Stomach (tissue), 8 donors: ENCODE measurements at regions not wholly inside any gene's neighbourhood (a gene's known extent, or its start where the extent isn't known, plus 50 kb on each side); places are given as distances from the start of the nearest gene placed in this dataset.

Experiments used
- DNase-seq, 2 donors: peaks; one replicate each; pipeline versions ENCODE4 v3.0.0 to v3.0.0-alpha.2; 2013 to 2019
- H3K27ac ChIP-seq, 5 donors: fragments of 200-600 bp in 4 of 5; sonication (generic) in 4 of 5; one replicate each; pipeline ENCODE4 v1.5.1; 2013 to 2019; ENCODE audit warnings: mild to moderate bottlenecking in 1 of 5, moderate library complexity in 1 of 5
- H3K27me3 ChIP-seq, 3 donors: fragments of 200-600 bp; sonication (generic); one replicate each; pipeline ENCODE4 v1.5.1; 2017 to 2019; ENCODE audit warnings: mixed run types in 1 of 3
- H3K36me3 ChIP-seq, 4 donors: fragments of 200-600 bp; sonication (generic); 1 replicate in 3 of 4; 2 replicates in 1 of 4; pipeline ENCODE4 v1.5.1; 2016 to 2019
- H3K4me1 ChIP-seq, 4 donors: fragments of 200-600 bp; sonication (generic); one replicate each; pipeline ENCODE4 v1.5.1; 2016 to 2019
- H3K4me3 ChIP-seq, 4 donors: fragments of 200-600 bp; sonication (generic) in 3 of 4; one replicate each; pipeline ENCODE4 v1.5.1; 2016 to 2019; ENCODE audit warnings: mild to moderate bottlenecking in 1 of 4
- H3K9me3 ChIP-seq, 4 donors: fragments of 200-600 bp; sonication (generic); one replicate each; pipeline ENCODE4 v1.5.1; 2016 to 2019
- EP300 ChIP-seq: sonication (generic); formaldehyde crosslinking; IDR thresholded peaks from one replicate; pipeline ENCODE4 v1.6.1; 2017; ENCODE audit warnings: antibody characterized with exemption
- POLR2A ChIP-seq, 4 donors: fragments of 450-650 bp; IDR thresholded peaks; one replicate each; pipeline ENCODE4 v1.6.1; 2016; ENCODE audit warnings: antibody characterized with exemption in 4 of 4, control low read depth in 2 of 4, mild to moderate bottlenecking in 1 of 4, moderate library complexity in 1 of 4
- POLR2AphosphoS5 ChIP-seq, 3 donors: sonication (generic); formaldehyde crosslinking; IDR thresholded peaks; one replicate each; pipeline ENCODE4 v1.6.1; 2016; ENCODE audit warnings: antibody characterized with exemption in 3 of 3
- WGBS, 5 donors: extraction: QIAGEN DNeasy Blood & Tissue Kit in 3 of 5; methylation state at CpG; one replicate each; pipeline versions ENCODE4 v1.1.5 to v1.1.7; 2013 to 2018; 5-methylcytosine and 5-hydroxymethylcytosine counted together
- intact Hi-C: fragments of 100-400 bp; cut with DNase I; formaldehyde crosslinking; loops from one replicate; pipeline ENCODE4 v1.15.1; 2023; ENCODE audit warnings: low total_unique reads
- TF ChIP-seq, protein P1 (sequence below), 7 experiments: fragments of 450-650 bp in 4 of 7; fragments of 200-600 bp in 3 of 7; sonication (generic) in 3 of 7; IDR thresholded peaks; one replicate each; pipeline ENCODE4 v1.5.1; 2016 to 2019; ENCODE audit warnings: antibody characterized with exemption in 7 of 7, control low read depth in 2 of 7, mild to moderate bottlenecking in 1 of 7
- donor health status: healthy with polysubstance abuse.
- donor health status: Bipolar disorder and iron deficiency.
- donor health status: healthy.

DNA sequence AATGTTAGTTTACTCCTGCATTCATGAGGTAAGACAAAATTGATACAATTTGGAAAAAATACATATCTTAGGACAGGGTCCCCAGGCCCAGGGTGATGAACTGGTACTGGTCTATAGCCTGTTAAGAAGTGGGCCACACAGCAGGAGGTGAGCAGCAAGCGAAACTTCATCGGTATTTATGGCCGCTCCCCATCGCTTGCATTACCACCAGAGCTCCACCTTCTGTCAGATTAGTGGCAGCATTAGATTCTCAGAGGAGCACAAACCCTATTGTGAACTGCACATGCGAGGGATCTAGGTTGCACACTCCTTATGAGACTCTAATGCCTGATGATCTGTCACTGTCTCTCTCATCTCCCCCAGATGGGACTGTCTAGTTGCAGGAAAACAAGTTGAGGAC is 880.6 kb downstream of the MCTP2 start:
- no peaks in the 10 kb centered on the region for H3K9me3 ChIP-seq
- no peak for DNase-seq
- H3K27me3 ChIP-seq, result no peaks in the 10 kb centered on the region
- H3K4me3 ChIP-seq, result no peak overlapping the region
- H3K4me1 ChIP-seq, result no peaks in the 10 kb centered on the region
- no peak overlapping the region for H3K27ac ChIP-seq
- intact Hi-C loops, result no loop called here
- no peak for TF ChIP-seq POLR2A (IDR thresholded peaks at IDR 0.05)
- TF ChIP-seq EP300, result no peak
- no peak for TF ChIP-seq POLR2AphosphoS5 (IDR thresholded peaks at IDR 0.05)
- TF ChIP-seq, protein P1, sequence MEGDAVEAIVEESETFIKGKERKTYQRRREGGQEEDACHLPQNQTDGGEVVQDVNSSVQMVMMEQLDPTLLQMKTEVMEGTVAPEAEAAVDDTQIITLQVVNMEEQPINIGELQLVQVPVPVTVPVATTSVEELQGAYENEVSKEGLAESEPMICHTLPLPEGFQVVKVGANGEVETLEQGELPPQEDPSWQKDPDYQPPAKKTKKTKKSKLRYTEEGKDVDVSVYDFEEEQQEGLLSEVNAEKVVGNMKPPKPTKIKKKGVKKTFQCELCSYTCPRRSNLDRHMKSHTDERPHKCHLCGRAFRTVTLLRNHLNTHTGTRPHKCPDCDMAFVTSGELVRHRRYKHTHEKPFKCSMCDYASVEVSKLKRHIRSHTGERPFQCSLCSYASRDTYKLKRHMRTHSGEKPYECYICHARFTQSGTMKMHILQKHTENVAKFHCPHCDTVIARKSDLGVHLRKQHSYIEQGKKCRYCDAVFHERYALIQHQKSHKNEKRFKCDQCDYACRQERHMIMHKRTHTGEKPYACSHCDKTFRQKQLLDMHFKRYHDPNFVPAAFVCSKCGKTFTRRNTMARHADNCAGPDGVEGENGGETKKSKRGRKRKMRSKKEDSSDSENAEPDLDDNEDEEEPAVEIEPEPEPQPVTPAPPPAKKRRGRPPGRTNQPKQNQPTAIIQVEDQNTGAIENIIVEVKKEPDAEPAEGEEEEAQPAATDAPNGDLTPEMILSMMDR (IDR thresholded peaks at IDR 0.05), result no peak
- 83 to 97% (median 93%) methylated on average over 5 of the region's 5 CpGs for WGBS, 5 donors
- H3K36me3 ChIP-seq, result no peaks in the 10 kb centered on the region

- intact Hi-C loops, result no loop called here
- 74 to 89% (median 85%) methylated on average over 1 of the region's 1 CpG for WGBS, 5 donors
- TF ChIP-seq EP300 (no peak), POLR2A (IDR thresholded peaks at IDR 0.05) (no peak), POLR2AphosphoS5 (IDR thresholded peaks at IDR 0.05) (no peak)
- TF ChIP-seq, protein P1 (IDR thresholded peaks at IDR 0.05), result no peak
- Histone ChIP-seq H3K27me3 (no peaks in the 10 kb centered on the region), H3K9me3 (no peaks in the 10 kb centered on the region), H3K27ac (no peak overlapping the region), H3K4me1 (no peaks in the 10 kb centered on the region), H3K36me3 (no peaks in the 10 kb centered on the region), H3K4me3 (no peak overlapping the region)
- DNase-seq, result no peak
These were observed 881.7 kb downstream of the MCTP2 start for GRCh38 chr15:95113041-95113440.

- intact Hi-C loops, result no loop called here
- H3K9me3 ChIP-seq, result no peaks in the 10 kb centered on the region
- no peak overlapping the region for H3K27ac ChIP-seq
- H3K4me3 ChIP-seq, result no peak overlapping the region
- WGBS, 5 donors, result 76 to 84% (median 80%) methylated on average over 4 of the region's 4 CpGs
- DNase-seq, result no peak
- H3K4me1 ChIP-seq, result no peaks in the 10 kb centered on the region
- no peak for TF ChIP-seq POLR2A (IDR thresholded peaks at IDR 0.05)
- TF ChIP-seq, protein P1 (IDR thresholded peaks at IDR 0.05), result no peak
- TF ChIP-seq EP300, result no peak
- TF ChIP-seq POLR2AphosphoS5 (IDR thresholded peaks at IDR 0.05), result no peak
- no peaks in the 10 kb centered on the region for H3K27me3 ChIP-seq
- no peaks in the 10 kb centered on the region for H3K36me3 ChIP-seq
These were observed 887.8 kb downstream of the MCTP2 start for GRCh38 chr15:95119041-95119610.

- Histone ChIP-seq H3K4me3 (no peak overlapping the region), H3K27me3 (no peaks in the 10 kb centered on the region), H3K4me1 (no peaks in the 10 kb centered on the region), H3K36me3 (no peaks in the 10 kb centered on the region), H3K27ac (no peak overlapping the region), H3K9me3 (no peaks in the 10 kb centered on the region)
- no peak for DNase-seq
- TF ChIP-seq EP300, result no peak
- TF ChIP-seq POLR2A (IDR thresholded peaks at IDR 0.05), result no peak
- intact Hi-C loops, result no loop called here
- WGBS, 5 donors, result 76 to 87% (median 84%) methylated on average over 3 of the region's 3 CpGs
These were observed 889.2 kb downstream of the MCTP2 start for GRCh38 chr15:95120595-95120994.

DNA sequence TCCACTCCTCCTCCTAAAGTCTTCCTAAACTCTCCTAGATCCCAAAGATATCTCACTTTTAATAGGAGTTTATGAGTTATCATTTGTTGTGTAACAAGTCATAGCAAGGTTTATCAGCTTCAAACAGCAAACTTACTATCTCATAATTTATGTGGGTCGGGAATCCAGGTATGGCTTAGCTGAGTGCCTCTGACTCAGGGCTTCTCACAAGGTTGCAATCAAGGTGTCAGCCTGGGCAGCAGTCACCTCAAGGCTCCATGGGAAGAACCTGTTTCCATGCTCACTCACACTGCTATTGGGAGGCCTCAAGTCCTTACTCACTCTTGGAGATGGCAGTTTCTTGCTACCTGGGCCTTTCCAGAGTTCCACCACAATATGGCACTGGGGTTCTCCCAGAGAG is 889.8 kb downstream of the MCTP2 start:
- DNase-seq, result no peak
- Histone ChIP-seq H3K36me3 (no peaks in the 10 kb centered on the region), H3K27me3 (no peaks in the 10 kb centered on the region), H3K4me1 (no peaks in the 10 kb centered on the region), H3K4me3 (no peak overlapping the region), H3K27ac (no peak overlapping the region), H3K9me3 (no peaks in the 10 kb centered on the region)
- intact Hi-C loops, result no loop called here
- 58 to 79% (median 78%) methylated on average over 1 of the region's 1 CpG for WGBS, 5 donors
- TF ChIP-seq, protein P1 (IDR thresholded peaks at IDR 0.05), result no peak
- TF ChIP-seq EP300, result no peak
- TF ChIP-seq POLR2A (IDR thresholded peaks at IDR 0.05), result no peak
- TF ChIP-seq POLR2AphosphoS5 (IDR thresholded peaks at IDR 0.05), result no peak
